ENCODE measurements at regions not wholly inside any gene's neighbourhood (a gene's known extent, or its start where the extent isn't known, plus 50 kb on each side); places are given as distances from the start of the nearest gene placed in this dataset.
"Not testable (repeated sequence)": the region's sequence is repeated elsewhere in the genome, so short reads cannot be mapped to it uniquely, and the experiment has no call there.

- no peak for DNase-seq
Measured at GRCh38 chr5:167105941-167106340, 1185.5 kb upstream of the WWC1 start.

- no peak for DNase-seq
Measured at GRCh38 chr5:167107684-167108083, 1183.8 kb upstream of the WWC1 start.

DNA sequence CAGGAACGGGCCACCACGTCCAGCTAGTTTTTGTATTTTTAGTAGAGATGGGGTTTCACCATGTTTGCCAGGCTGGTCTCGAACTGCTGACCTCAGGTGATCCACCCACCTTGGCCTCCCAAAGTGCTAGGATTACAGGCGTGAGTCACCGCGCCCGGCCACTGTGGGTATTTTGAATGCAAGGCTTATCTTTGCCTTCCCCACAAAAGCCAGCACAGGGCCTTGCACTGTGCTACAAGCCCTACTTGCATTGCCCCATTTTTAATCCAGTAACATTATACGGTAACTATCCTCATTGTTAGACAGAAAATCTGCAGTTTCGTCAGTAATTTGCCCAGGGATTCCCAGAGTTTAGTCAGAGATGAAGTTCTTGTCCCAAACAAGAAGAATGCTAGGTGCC, 1183.2 kb upstream of the WWC1 start:
- not testable (repeated sequence) for DNase-seq

GRCh38 chr5:167112556-167112955, 1178.9 kb upstream of the WWC1 start:
- DNase-seq = no peak

- no peak for DNase-seq
Measured at GRCh38 chr5:167122267-167122666, 1169.2 kb upstream of the WWC1 start.

DNA sequence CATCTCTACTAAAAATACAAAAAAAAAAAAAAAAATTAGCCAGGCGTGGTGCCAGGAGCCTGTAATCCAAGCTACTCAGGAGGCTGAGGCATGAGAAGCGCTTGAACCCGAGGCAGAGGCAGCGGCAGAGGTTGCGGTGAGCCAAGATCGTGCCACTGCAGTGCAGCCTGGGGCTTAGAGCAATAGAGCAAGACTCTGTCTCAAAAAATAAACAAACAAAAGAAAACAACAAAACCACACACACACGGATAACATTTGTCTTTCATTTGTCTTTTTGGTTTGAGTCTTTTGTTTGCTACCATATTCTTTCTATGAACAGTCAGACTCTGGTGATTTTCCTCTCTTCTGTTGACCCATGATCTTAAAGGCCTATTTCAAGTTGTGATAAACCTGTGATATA, 1168.3 kb upstream of the WWC1 start:
- no peak for DNase-seq

DNA sequence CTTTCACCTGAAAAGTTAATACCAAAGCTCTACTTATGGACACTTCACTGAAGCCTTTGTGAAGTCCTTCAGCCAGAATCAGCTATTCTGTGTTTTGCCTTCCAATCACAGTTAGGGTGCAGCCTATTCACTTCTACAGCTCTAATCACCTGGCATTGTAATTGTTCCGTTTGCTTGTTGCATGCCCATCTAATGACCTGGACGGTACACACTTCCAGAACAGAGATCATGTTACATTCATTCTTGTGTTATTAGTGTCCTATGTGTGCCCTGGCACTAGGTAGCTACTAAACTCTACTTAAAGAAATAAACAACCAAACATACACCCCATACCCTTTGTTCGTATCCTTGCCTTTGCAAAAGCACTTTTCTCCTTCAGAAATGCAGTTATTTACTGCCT, 1162.9 kb upstream of the WWC1 start:
- DNase-seq = no peak

DNA sequence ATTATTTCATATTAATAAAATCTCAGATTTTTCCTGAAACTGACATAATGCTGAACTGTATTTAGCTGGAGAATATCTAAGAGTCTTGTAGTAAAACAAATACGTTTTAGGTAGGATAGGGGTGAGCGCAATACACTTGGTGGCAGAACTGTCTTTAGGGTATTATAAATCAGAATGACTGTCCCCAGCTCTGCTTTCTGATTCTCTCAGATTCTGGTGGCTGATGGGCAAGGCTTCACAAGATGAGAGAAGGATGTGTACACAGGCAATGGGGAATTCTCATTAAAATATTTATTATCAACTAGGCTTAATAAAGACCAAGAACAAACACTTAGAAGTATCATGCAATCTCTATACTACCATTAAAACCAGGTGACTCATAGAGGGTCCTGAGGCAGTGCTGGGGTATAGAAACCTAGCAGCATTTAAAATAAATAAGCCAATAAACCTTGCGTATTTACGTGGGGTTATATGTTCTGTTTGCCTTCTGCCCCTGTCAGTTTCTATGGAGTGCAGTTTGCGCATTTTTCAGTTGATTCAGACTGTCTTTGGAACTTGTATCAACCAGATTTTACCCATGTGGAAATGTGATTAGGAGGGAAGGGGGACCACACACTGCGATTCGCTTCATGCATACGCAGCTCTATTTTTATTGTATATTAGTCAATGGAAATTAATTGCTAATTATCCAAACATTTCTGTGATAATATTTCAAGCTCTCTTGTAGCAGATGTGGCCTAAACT, 1150.7 kb upstream of the WWC1 start:
- no peak for DNase-seq

- no peak for DNase-seq
Measured at GRCh38 chr5:167143716-167144115, 1147.7 kb upstream of the WWC1 start.

DNA sequence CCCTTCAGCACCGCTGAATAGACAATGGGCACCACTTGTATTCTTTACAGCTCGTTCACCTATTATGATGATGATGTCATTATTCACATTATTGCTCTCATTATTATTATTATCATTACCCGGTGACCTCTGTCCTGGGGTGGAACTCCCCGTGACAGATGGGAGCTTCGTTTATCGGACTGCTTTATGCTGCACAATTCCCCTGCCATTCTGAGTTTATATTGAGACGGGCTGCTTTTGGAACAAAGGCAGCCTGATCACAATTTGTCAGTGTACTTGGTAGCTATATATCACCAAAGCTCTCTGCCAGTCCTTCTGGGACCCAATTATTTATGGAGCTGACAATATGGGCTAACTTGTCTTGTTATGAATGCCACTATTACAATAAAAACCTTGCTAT, 1145.6 kb upstream of the WWC1 start:
- DNase-seq = no peak

GRCh38 chr5:167147879-167148278, 1143.6 kb upstream of the WWC1 start:
- no peak for DNase-seq

GRCh38 chr5:167150661-167151060, 1140.8 kb upstream of the WWC1 start:
- DNase-seq = no peak

- DNase-seq = no peak
Measured at GRCh38 chr5:167152561-167152960, 1138.9 kb upstream of the WWC1 start.

DNA sequence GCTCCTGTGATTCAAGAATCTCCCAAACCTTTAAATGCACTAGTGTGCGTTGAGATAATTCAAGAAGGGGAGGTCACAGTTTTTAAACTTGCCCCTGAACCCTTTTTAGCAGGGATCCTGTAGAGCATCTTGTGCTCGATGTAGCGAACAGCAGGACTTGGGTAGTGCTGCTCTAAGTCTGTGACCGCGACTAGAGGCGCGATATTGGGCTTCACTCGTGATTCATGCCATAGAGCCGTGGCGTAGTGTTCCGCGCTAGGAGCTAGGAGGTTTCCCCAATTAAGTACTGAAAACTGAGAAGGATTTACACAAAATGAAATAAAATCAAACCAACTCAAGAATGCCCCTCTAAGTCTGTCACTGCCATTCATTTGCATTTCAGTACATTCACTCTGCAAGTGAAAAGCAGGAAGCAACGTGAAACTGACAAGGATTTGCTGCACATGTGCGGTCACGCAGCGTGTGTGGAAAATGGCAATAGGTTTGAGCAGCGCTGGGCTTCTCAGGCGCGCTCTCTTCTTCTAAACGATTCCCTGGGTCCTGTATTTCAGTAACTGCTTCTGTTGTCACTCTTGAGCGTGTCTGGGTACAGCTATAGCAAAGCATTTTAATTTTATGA, 1135.9 kb upstream of the WWC1 start:
- no peak for DNase-seq

- DNase-seq = peak in 5 of 14 donors; percentile 4 to 34 (median 8)
Measured at GRCh38 chr5:167156446-167156845, 1135.0 kb upstream of the WWC1 start.

DNA sequence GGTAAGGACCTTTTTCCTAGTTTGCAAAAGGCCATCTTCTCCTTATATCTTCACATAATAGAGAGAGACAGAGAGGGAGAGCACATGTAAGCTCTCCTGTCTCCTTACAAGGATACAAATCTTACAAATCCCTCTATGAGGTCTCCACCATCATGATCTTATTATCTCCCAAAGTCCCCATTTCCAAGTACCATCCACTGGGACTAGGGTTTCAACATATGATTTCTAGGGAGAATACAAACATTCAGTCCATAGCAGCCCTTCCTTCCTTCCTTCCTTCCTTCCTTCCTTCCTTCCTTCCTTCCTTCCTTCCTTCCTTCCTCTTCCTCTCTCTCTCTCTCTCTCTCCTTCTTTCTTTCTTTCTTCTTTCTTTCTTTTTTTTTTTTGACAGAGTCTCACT, 1132.9 kb upstream of the WWC1 start:
- DNase-seq = no peak

DNA sequence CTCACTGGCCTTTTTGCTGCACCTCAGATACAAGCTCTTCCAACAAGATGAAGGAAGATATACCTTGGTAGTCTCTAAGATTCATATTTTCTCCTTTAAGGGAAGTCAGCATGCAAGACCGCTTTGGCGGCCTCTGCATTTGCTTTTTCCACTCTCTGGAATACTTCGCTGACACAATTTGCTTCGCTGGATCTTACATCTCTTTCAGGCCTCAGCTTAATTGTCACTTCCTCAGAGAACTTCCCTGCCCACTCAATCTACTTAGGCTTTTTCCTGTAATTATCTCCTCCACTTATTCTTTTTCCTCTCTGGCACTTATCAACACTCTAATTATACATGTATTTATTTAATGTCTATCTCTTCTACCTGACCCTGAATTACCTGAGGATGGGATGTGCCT, 1131.1 kb upstream of the WWC1 start:
- DNase-seq = no peak

DNA sequence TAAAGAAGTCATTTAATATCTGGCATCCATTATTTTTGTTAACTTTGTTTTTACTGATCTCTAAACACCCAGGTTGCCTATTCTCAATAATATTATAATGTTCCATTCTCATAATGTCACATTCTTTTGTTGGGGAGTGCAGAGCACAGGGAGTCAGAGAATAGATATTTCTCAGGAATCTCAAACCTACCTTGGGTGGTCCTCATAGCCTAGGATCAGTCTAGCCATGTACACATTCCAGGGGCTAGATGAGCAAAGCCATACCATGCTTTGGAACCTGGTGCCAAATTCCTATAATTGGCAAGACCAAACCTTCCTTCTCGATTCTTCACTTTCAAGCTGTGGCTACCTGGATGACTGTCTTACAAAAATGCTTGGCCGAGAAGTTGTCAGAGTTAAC, 1124.7 kb upstream of the WWC1 start:
- no peak for DNase-seq

DNA sequence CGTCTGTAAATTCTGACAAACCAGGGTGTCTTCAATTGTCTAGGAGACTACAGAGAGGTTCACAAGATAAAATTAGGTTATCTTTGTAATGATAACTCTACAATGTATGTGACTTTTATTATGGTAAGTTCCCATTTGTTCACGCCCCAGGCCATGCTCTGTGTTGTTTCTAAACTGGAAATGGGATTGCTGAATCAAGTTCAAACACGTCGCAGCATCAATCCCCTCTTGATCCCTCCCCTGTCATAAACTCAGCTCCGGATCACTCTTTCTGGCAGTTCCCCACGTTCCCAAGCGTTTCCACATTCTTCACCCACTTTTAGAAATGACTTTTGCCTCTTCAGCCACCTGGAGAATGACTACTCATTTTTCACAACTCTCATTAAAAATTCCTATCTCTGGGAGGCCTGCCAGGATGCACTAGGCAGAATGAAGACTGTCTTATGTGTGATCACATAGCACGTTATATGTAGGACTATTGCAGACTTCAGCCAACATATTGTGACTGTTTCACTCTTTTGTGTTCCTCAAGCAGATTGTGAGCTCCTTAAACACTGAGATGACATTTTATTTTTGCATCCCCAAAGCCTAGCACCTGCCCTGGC, 1124.2 kb upstream of the WWC1 start:
- no peak for DNase-seq

- DNase-seq = no peak
Measured at GRCh38 chr5:167168971-167169370, 1122.5 kb upstream of the WWC1 start.

DNA sequence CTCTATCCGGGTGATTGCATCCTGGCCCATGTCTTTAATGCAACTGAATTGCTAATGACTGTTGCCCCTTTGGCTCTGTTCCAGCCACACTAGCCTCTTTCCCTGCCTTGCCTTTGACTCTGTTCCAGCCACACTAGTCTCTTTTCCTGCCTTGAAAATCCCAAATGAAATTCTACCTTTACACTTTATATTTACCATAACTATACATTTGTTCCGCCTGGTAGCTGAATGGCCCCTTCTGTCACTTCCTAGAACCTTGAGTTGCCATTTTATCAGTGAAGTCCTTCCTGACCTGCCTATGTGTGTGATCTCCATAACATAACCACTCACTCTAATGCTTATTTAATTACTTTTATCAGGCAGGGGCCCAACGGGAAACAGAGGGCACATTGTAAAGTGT, 1120.4 kb upstream of the WWC1 start:
- DNase-seq = no peak

- no peak for DNase-seq
Measured at GRCh38 chr5:167177736-167178135, 1113.7 kb upstream of the WWC1 start.

GRCh38 chr5:167180906-167181305, 1110.5 kb upstream of the WWC1 start:
- no peak for DNase-seq

- no peak for DNase-seq
Measured at GRCh38 chr5:167205881-167206280, 1085.6 kb upstream of the WWC1 start.
